H9 (cell line): ENCODE measurements at regions not wholly inside any gene's neighbourhood (a gene's known extent, or its start where the extent isn't known, plus 50 kb on each side); places are given as distances from the start of the nearest gene placed in this dataset.

ENCODE experiments used
- DNase-seq: peaks from one replicate; pipeline ENCODE4 v3.0.0-alpha.2; 2017
- H2AFZ ChIP-seq: one replicate; pipeline ENCODE4 v1.6.1; 2013; ENCODE audit warnings: mild to moderate bottlenecking, low read length, control low read depth, moderate library complexity
- H2AK5ac ChIP-seq: 2 replicates; pipeline ENCODE4 v1.6.1; 2013; ENCODE audit warnings: low read length, control low read depth, mixed read lengths; ENCODE audit not compliant: insufficient read length
- H2BK120ac ChIP-seq: one replicate; pipeline ENCODE4 v1.6.1; 2013; ENCODE audit warnings: low read depth, mild to moderate bottlenecking, low read length, control low read depth, inconsistent platforms; ENCODE audit not compliant: poor library complexity, severe bottlenecking
- H2BK12ac ChIP-seq: 2 replicates; pipeline ENCODE4 v1.6.1; 2013; ENCODE audit warnings: low read length, control low read depth, mixed read lengths, low read depth; ENCODE audit not compliant: insufficient read length
- H2BK15ac ChIP-seq: 2 replicates; pipeline ENCODE4 v1.6.1; 2013; ENCODE audit warnings: low read depth, low read length, control low read depth
- H2BK20ac ChIP-seq: one replicate; pipeline ENCODE4 v1.6.1; 2013; ENCODE audit warnings: low read depth, mild to moderate bottlenecking, low read length, control low read depth, inconsistent platforms; ENCODE audit not compliant: poor library complexity, severe bottlenecking
- H2BK5ac ChIP-seq: 2 replicates; pipeline ENCODE4 v1.6.1; 2013; ENCODE audit warnings: low read length, control low read depth, mixed read lengths; ENCODE audit not compliant: insufficient read length
- H3K14ac ChIP-seq: 2 replicates; pipeline ENCODE4 v1.6.1; 2013; ENCODE audit warnings: low read length, control low read depth; ENCODE audit not compliant: insufficient read depth
- H3K18ac ChIP-seq: 2 replicates; pipeline ENCODE4 v1.6.1; 2013; ENCODE audit warnings: low read depth, mild to moderate bottlenecking, mixed read lengths, low read length, control low read depth; ENCODE audit not compliant: insufficient read length
- H3K23ac ChIP-seq: 2 replicates; pipeline ENCODE4 v1.6.1; 2013; ENCODE audit warnings: low read length, control low read depth, mixed read lengths, low read depth; ENCODE audit not compliant: insufficient read length
- H3K23me2 ChIP-seq: 2 replicates; pipeline ENCODE4 v1.6.1; 2013; ENCODE audit warnings: low read depth, mild to moderate bottlenecking, mixed read lengths, low read length, control low read depth; ENCODE audit not compliant: insufficient read length, poor library complexity, severe bottlenecking
- H3K27ac ChIP-seq: 2 replicates; pipeline ENCODE4 v1.5.1; 2013; ENCODE audit warnings: low read length, control low read depth, mixed read lengths, low read depth; ENCODE audit not compliant: insufficient read length
- H3K27me3 ChIP-seq: 2 replicates; pipeline ENCODE4 v1.6.1; 2013; ENCODE audit warnings: low read length, control low read depth, inconsistent platforms; ENCODE audit not compliant: insufficient read depth
- H3K4ac ChIP-seq: 2 replicates; pipeline ENCODE4 v1.6.1; 2013; ENCODE audit warnings: low read depth, mild to moderate bottlenecking, control low read depth, inconsistent platforms, low read length, moderate library complexity
- H3K4me1 ChIP-seq: 2 replicates; pipeline ENCODE4 v1.6.1; 2013; ENCODE audit warnings: low read length, control low read depth, inconsistent platforms; ENCODE audit not compliant: insufficient read depth
- H3K4me2 ChIP-seq: 2 replicates; pipeline ENCODE4 v1.6.1; 2013; ENCODE audit warnings: low read length, control low read depth, mixed read lengths; ENCODE audit not compliant: insufficient read length, insufficient read depth
- H3K56ac ChIP-seq: 2 replicates; pipeline ENCODE4 v1.6.1; 2013; ENCODE audit warnings: low read depth, mild to moderate bottlenecking, mixed read lengths, low read length, control low read depth; ENCODE audit not compliant: insufficient read length
- H3K79me1 ChIP-seq: 2 replicates; pipeline ENCODE4 v1.6.1; 2013; ENCODE audit warnings: low read depth, mild to moderate bottlenecking, moderate library complexity, low read length, control low read depth, inconsistent platforms; ENCODE audit not compliant: insufficient read depth, poor library complexity, severe bottlenecking
- H3K79me2 ChIP-seq: 2 replicates; pipeline ENCODE4 v1.6.1; 2013; ENCODE audit warnings: low read length, control low read depth, inconsistent platforms; ENCODE audit not compliant: insufficient read depth
- H3K9ac ChIP-seq: 2 replicates; pipeline ENCODE4 v1.6.1; 2013; ENCODE audit warnings: low read length, control low read depth, mixed read lengths; ENCODE audit not compliant: insufficient read length; ENCODE audit errors: extremely low read depth
- H3K9me3 ChIP-seq: one replicate; pipeline ENCODE4 v1.6.1; 2013; ENCODE audit warnings: low read depth, low read length, inconsistent platforms; ENCODE audit not compliant: control insufficient read depth
- H3T11ph ChIP-seq: one replicate; pipeline ENCODE4 v1.6.1; 2013; ENCODE audit warnings: mild to moderate bottlenecking, low read length, control low read depth, inconsistent platforms
- H4K20me1 ChIP-seq: one replicate; pipeline ENCODE4 v1.6.1; 2013; ENCODE audit not compliant: control insufficient read depth, insufficient read length, insufficient read depth
- H4K5ac ChIP-seq: 2 replicates; pipeline ENCODE4 v1.6.1; 2013; ENCODE audit warnings: low read depth, mild to moderate bottlenecking, mixed read lengths, low read length, control low read depth; ENCODE audit not compliant: insufficient read length
- H4K8ac ChIP-seq: replicated peaks from 2 replicates; pipeline ENCODE4 v1.6.1; 2013; ENCODE audit warnings: low read length, control low read depth, mixed read lengths, low read depth; ENCODE audit not compliant: insufficient read length
- H4K91ac ChIP-seq: 2 replicates; pipeline ENCODE4 v1.6.1; 2013; ENCODE audit warnings: low read depth, mild to moderate bottlenecking, moderate library complexity, mixed read lengths, low read length, control low read depth; ENCODE audit not compliant: insufficient read length
- H3K27ac Mint-ChIP-seq, 3 experiments: 2 replicates in 2 of 3; 3 replicates in 1 of 3; pipeline ENCODE4 v1.8.0; 2020 to 2021; ENCODE audit warnings: mixed read lengths in 3 of 3, mild to moderate bottlenecking in 1 of 3, moderate library complexity in 1 of 3
- H3K27me3 Mint-ChIP-seq: 2 replicates; pipeline ENCODE4 v1.8.0; 2021; ENCODE audit warnings: low read depth, mild to moderate bottlenecking, moderate library complexity, mixed read lengths
- H3K36me3 Mint-ChIP-seq, 3 experiments: 2 replicates in 2 of 3; 3 replicates in 1 of 3; pipeline ENCODE4 v1.8.0; 2020 to 2021; ENCODE audit warnings: low read depth in 3 of 3, mixed read lengths in 3 of 3; ENCODE audit not compliant: insufficient read depth in 1 of 3
- H3K4me1 Mint-ChIP-seq, 2 experiments: 2 replicates each; pipeline ENCODE4 v1.8.0; 2020; ENCODE audit warnings: mixed read lengths in 2 of 2
- H3K4me3 Mint-ChIP-seq, 2 experiments: 2 replicates in 1 of 2; 3 replicates in 1 of 2; pipeline ENCODE4 v1.8.0; 2020 to 2021; ENCODE audit warnings: mild to moderate bottlenecking in 2 of 2, mixed read lengths in 2 of 2, moderate library complexity in 1 of 2
- H3K9me3 Mint-ChIP-seq, 2 experiments: 2 replicates in 1 of 2; 3 replicates in 1 of 2; pipeline ENCODE4 v1.8.0; 2020; ENCODE audit warnings: mild to moderate bottlenecking in 2 of 2, mixed read lengths in 2 of 2, moderate library complexity in 1 of 2
- WGBS: extraction: QIAGEN DNeasy Blood & Tissue Kit; methylation state at CpG from one replicate; pipeline ENCODE4 v1.1.7; 2013; ENCODE audit warnings: missing lambda C conversion rate, low lambda C conversion rate, mixed read lengths; ENCODE audit not compliant: insufficient read length; ENCODE audit errors: extremely low coverage; 5-methylcytosine and 5-hydroxymethylcytosine counted together
- TF ChIP-seq, protein P1 (sequence below): fragments of 200-600 bp; sonication (generic); conservative IDR thresholded peaks from 3 replicates; pipeline ENCODE4 v1.8.0; 2021; ENCODE audit warnings: antibody characterized with exemption, mild to moderate bottlenecking

DNA sequence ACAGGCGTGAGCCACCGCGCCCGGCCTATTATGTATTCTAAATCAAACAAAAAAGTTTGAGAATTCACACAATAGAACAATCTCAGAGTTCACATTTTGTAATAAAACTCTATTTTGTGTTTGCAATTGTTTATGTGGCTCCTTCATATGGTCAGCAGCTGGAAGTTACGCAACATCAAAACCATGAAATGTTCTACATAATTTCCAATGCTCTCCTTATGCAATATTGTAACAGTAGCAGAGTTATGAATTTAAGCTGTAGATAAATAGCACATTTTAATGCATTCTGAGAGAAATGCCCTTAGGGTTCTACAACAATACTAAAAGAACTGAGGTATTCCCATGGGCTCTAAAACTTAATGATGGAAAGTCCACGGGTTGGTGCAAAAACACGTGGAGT is 62.3 kb upstream of the COL11A1 start:
- H3K79me1 ChIP-seq: no peaks in the 10 kb centered on the region
- no peaks in the 10 kb centered on the region for H3K27me3 ChIP-seq
- H2AK5ac ChIP-seq: no peak overlapping the region
- H2BK20ac ChIP-seq: no peak overlapping the region
- no peak overlapping the region for H3T11ph ChIP-seq
- H4K20me1 ChIP-seq: no peaks in the 10 kb centered on the region
- H3K9ac ChIP-seq: no peak overlapping the region
- no peak overlapping the region for H2BK5ac ChIP-seq
- no peaks in the 10 kb centered on the region for H3K27me3 Mint-ChIP-seq
- H3K9me3 Mint-ChIP-seq: no peaks in the 10 kb centered on the region
- no peak overlapping the region for H2AFZ ChIP-seq
- TF ChIP-seq, protein P1, sequence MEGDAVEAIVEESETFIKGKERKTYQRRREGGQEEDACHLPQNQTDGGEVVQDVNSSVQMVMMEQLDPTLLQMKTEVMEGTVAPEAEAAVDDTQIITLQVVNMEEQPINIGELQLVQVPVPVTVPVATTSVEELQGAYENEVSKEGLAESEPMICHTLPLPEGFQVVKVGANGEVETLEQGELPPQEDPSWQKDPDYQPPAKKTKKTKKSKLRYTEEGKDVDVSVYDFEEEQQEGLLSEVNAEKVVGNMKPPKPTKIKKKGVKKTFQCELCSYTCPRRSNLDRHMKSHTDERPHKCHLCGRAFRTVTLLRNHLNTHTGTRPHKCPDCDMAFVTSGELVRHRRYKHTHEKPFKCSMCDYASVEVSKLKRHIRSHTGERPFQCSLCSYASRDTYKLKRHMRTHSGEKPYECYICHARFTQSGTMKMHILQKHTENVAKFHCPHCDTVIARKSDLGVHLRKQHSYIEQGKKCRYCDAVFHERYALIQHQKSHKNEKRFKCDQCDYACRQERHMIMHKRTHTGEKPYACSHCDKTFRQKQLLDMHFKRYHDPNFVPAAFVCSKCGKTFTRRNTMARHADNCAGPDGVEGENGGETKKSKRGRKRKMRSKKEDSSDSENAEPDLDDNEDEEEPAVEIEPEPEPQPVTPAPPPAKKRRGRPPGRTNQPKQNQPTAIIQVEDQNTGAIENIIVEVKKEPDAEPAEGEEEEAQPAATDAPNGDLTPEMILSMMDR: no peak
- no peak overlapping the region for H4K5ac ChIP-seq
- no peak overlapping the region for H3K18ac ChIP-seq
- no peak for DNase-seq
- no peak overlapping the region for H3K56ac ChIP-seq
- H3K9me3 ChIP-seq: no peaks in the 10 kb centered on the region
- H3K4me1 ChIP-seq: no peaks in the 10 kb centered on the region
- H3K23ac ChIP-seq: no peak overlapping the region
- no peak overlapping the region for H3K4me2 ChIP-seq
- H3K36me3 Mint-ChIP-seq: peaks cover 0 to 4% (median 0%) of the 10 kb centered on the region in 3 experiments; a peak in 1 of 7 replicates
- no peak overlapping the region for H3K4me3 Mint-ChIP-seq
- no peaks in the 10 kb centered on the region for H3K4me1 Mint-ChIP-seq
- H2BK120ac ChIP-seq: no peak overlapping the region
- H3K14ac ChIP-seq: no peak overlapping the region
- H4K91ac ChIP-seq: no peak overlapping the region
- no CpG with 5 or more reads among the region's 7 CpGs for WGBS
- H3K79me2 ChIP-seq: no peaks in the 10 kb centered on the region
- H3K23me2 ChIP-seq: no peaks in the 10 kb centered on the region
- no peak overlapping the region for H3K4ac ChIP-seq
- no peak overlapping the region for H3K27ac Mint-ChIP-seq
- H2BK15ac ChIP-seq: no peak overlapping the region
- no peak overlapping the region for H2BK12ac ChIP-seq
- H4K8ac ChIP-seq: no peak overlapping the region
- no peak overlapping the region for H3K27ac ChIP-seq
